ENCODE measurements at regions not wholly inside any gene's neighbourhood (a gene's known extent, or its start where the extent isn't known, plus 50 kb on each side); places are given as distances from the start of the nearest gene placed in this dataset.

GRCh38 chr16:51814617-51815016 lies 663.5 kb upstream of the SALL1 start:
- no peak for TF ChIP-seq GATA2 (IDR thresholded peaks at IDR 0.05; ENCODE audit: low read depth, low read length)
- no peak for TF ChIP-seq GATA3 (IDR thresholded peaks at IDR 0.05; ENCODE audit: low read depth, low read length)

Measured in SH-SY5Y (cell line).